SK-N-SH (cell line): ENCODE measurements at regions not wholly inside any gene's neighbourhood (a gene's known extent, or its start where the extent isn't known, plus 50 kb on each side); places are given as distances from the start of the nearest gene placed in this dataset.

ENCODE experiments used
- CTCF ChIP-seq: fragments of 200-600 bp; sonication (generic); IDR thresholded peaks from 2 replicates; pipeline ENCODE4 v1.6.1; 2017; ENCODE audit warnings: antibody characterized with exemption, mild to moderate bottlenecking, moderate library complexity
- MAX ChIP-seq: IDR thresholded peaks from 2 replicates; pipeline ENCODE4 v1.4.0; 2012; ENCODE audit warnings: low read depth
- REST ChIP-seq: IDR thresholded peaks from 2 replicates; pipeline ENCODE4 v1.6.1; 2012; ENCODE audit warnings: mild to moderate bottlenecking, low read depth, low read length, moderate library complexity
- YY1 ChIP-seq: IDR thresholded peaks from 2 replicates; pipeline ENCODE4 v1.4.0; 2012; ENCODE audit warnings: low read depth, mild to moderate bottlenecking

GRCh38 chr6:167769408-167770190 is 57.1 kb upstream of the AFDN start:
- TF ChIP-seq MAX (no peak), CTCF (no peak), YY1 (no peak), REST (no peak)
